Nephron (organoid): ENCODE measurements at regions not wholly inside any gene's neighbourhood (a gene's known extent, or its start where the extent isn't known, plus 50 kb on each side); places are given as distances from the start of the nearest gene placed in this dataset.
"Not testable (repeated sequence)": the region's sequence is repeated elsewhere in the genome, so short reads cannot be mapped to it uniquely, and the experiment has no call there.

Experiments
- H3K27ac Mint-ChIP-seq, 3 experiments: 2 replicates each; pipeline ENCODE4 v1.8.0; 2020; ENCODE audit warnings: mixed read lengths in 3 of 3, mild to moderate bottlenecking in 2 of 3, moderate library complexity in 1 of 3
- H3K27me3 Mint-ChIP-seq: 2 replicates; pipeline ENCODE4 v1.8.0; 2021; ENCODE audit warnings: low read depth, mild to moderate bottlenecking, moderate library complexity, mixed read lengths
- H3K36me3 Mint-ChIP-seq: 2 replicates; pipeline ENCODE4 v1.8.0; 2020; ENCODE audit warnings: low read depth, mixed read lengths
- H3K4me1 Mint-ChIP-seq: 2 replicates; pipeline ENCODE4 v1.8.0; 2020; ENCODE audit warnings: mixed read lengths
- H3K4me3 Mint-ChIP-seq, 3 experiments: 2 replicates each; pipeline ENCODE4 v1.8.0; 2020; ENCODE audit warnings: mild to moderate bottlenecking in 3 of 3, mixed read lengths in 3 of 3, moderate library complexity in 2 of 3
- H3K9me3 Mint-ChIP-seq: 2 replicates; pipeline ENCODE4 v1.8.0; 2020; ENCODE audit warnings: mixed read lengths
- TF ChIP-seq, protein P1 (sequence below), 3 experiments: fragments of 200-600 bp; sonication (generic); IDR thresholded peaks; one replicate each; pipeline ENCODE4 v1.5.0; 2021; ENCODE audit warnings: antibody characterized with exemption in 3 of 3; ENCODE audit not compliant: unreplicated experiment in 3 of 3

- peak overlapping the region in 1 of 3 experiments; percentile 10 for H3K27ac Mint-ChIP-seq
- H3K9me3 Mint-ChIP-seq: peaks cover 7% of the 10 kb centered on the region
- H3K4me1 Mint-ChIP-seq: peaks cover 5% of the 10 kb centered on the region
- no peak overlapping the region for H3K4me3 Mint-ChIP-seq
- H3K36me3 Mint-ChIP-seq: no peaks in the 10 kb centered on the region
- H3K27me3 Mint-ChIP-seq: no peaks in the 10 kb centered on the region
- TF ChIP-seq, protein P1, sequence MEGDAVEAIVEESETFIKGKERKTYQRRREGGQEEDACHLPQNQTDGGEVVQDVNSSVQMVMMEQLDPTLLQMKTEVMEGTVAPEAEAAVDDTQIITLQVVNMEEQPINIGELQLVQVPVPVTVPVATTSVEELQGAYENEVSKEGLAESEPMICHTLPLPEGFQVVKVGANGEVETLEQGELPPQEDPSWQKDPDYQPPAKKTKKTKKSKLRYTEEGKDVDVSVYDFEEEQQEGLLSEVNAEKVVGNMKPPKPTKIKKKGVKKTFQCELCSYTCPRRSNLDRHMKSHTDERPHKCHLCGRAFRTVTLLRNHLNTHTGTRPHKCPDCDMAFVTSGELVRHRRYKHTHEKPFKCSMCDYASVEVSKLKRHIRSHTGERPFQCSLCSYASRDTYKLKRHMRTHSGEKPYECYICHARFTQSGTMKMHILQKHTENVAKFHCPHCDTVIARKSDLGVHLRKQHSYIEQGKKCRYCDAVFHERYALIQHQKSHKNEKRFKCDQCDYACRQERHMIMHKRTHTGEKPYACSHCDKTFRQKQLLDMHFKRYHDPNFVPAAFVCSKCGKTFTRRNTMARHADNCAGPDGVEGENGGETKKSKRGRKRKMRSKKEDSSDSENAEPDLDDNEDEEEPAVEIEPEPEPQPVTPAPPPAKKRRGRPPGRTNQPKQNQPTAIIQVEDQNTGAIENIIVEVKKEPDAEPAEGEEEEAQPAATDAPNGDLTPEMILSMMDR (IDR thresholded peaks at IDR 0.05; ENCODE audit: unreplicated experiment in 3 of 3): no peak
Observed at GRCh38 chr1:101410048-101410878, 173.4 kb downstream of the S1PR1 start.

GRCh38 chr1:101420406-101420805, 183.6 kb downstream of the S1PR1 start:
- Mint-ChIP-seq H3K4me3 (no peak overlapping the region), H3K4me1 (no peaks in the 10 kb centered on the region), H3K27ac (no peak overlapping the region), H3K9me3 (peaks cover 15% of the 10 kb centered on the region), H3K27me3 (no peaks in the 10 kb centered on the region), H3K36me3 (no peaks in the 10 kb centered on the region)
- TF ChIP-seq, protein P1 (IDR thresholded peaks at IDR 0.05; ENCODE audit: unreplicated experiment in 3 of 3): no peak

- H3K4me1 Mint-ChIP-seq, H3K36me3 Mint-ChIP-seq, H3K27ac Mint-ChIP-seq, H3K4me3 Mint-ChIP-seq, H3K27me3 Mint-ChIP-seq: not testable (repeated sequence)
- peaks cover 13% of the 10 kb centered on the region for H3K9me3 Mint-ChIP-seq
Observed at GRCh38 chr1:101428083-101428482, 191.3 kb downstream of the S1PR1 start.

- Mint-ChIP-seq H3K27ac (no peak overlapping the region), H3K4me3 (no peak overlapping the region), H3K27me3 (peaks cover 7% of the 10 kb centered on the region), H3K36me3 (no peaks in the 10 kb centered on the region), H3K9me3 (peaks cover 9% of the 10 kb centered on the region), H3K4me1 (no peaks in the 10 kb centered on the region)
- TF ChIP-seq, protein P1 (IDR thresholded peaks at IDR 0.05; ENCODE audit: unreplicated experiment in 3 of 3): no peak
Observed at GRCh38 chr1:101428562-101428961, 191.7 kb downstream of the S1PR1 start.

GRCh38 chr1:101431956-101432510, 195.2 kb downstream of the S1PR1 start:
- Mint-ChIP-seq H3K27ac (no peak overlapping the region), H3K27me3 (peaks cover 7% of the 10 kb centered on the region), H3K36me3 (no peaks in the 10 kb centered on the region), H3K9me3 (peaks cover 6% of the 10 kb centered on the region), H3K4me1 (no peaks in the 10 kb centered on the region), H3K4me3 (no peak overlapping the region)
- TF ChIP-seq, protein P1 (IDR thresholded peaks at IDR 0.05; ENCODE audit: unreplicated experiment in 3 of 3): no peak

DNA sequence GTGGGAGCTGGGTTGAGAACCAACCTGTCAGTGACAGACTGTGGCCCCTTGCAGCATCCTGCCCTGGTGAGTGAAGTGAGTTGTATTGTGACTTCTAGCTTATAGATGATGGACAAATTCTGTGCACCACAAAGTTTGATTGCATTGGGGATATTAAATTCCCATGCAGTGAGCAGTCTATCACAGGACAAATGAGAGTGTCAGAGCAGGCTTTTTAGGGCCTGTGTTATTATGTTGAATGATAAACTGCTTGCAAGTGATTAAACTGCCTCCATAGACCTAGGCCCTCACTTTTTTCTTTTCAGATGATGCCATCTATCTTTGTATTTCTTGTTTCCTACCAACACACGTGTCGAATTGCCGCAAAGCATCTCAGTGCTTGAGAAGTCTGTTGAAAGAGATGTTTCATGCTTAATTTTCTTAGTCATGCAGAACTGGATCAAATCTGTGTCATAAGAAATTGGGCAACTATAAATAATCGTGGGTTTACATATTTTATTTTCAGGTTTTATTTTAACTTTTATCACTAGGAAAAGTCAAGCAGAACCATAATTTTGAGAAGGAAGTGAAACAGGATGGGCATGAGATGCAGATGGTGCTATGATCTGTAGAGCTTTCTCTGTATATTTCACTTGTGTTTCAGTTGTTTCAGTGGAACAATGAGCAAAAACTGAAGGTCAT, 199.2 kb downstream of the S1PR1 start:
- H3K9me3 Mint-ChIP-seq: no peaks in the 10 kb centered on the region
- TF ChIP-seq, protein P1 (IDR thresholded peaks at IDR 0.05; ENCODE audit: unreplicated experiment in 3 of 3): no peak

More for the DNA sequence above, 199.2 kb downstream of the S1PR1 start:
- peaks cover 11% of the 10 kb centered on the region for H3K4me1 Mint-ChIP-seq
- H3K36me3 Mint-ChIP-seq: no peaks in the 10 kb centered on the region
- no peak overlapping the region for H3K4me3 Mint-ChIP-seq
- H3K27me3 Mint-ChIP-seq: peaks cover 7% of the 10 kb centered on the region
- H3K27ac Mint-ChIP-seq: no peak overlapping the region
